ENCODE measurements at regions not wholly inside any gene's neighbourhood (a gene's known extent, or its start where the extent isn't known, plus 50 kb on each side); places are given as distances from the start of the nearest gene placed in this dataset.

GRCh38 chr7:121480566-121481335 lies 84.6 kb upstream of the FAM3C start:
- FAIRE-seq = no peak
- Histone ChIP-seq H3K27ac (no peak overlapping the region), H3K4me2 (no peak overlapping the region), H3K4me1 (no peaks in the 10 kb centered on the region), H3K9me3 (no peaks in the 10 kb centered on the region), H3K4me3 (no peak overlapping the region)
- DNase-seq (ENCODE audit: low read depth in 1 of 2, low spot score in 1 of 2) = no peak
- 52% methylated on average over 6 of the region's 6 CpGs for WGBS (ENCODE audit: missing lambda C conversion rate)
- no peak for ATAC-seq
- ChIA-PET POLR2A (no interaction called here), CTCF (interaction anchor here (0.7 kb wide), 1 partner anchor 24 kb away, joined by 3 read pairs; no protein-coding TSS in a partner anchor)
- TF ChIP-seq SREBF2 (IDR thresholded peaks at IDR 0.05) (no peak), BCL3 (IDR thresholded peaks at IDR 0.05) (no peak), MAFK (IDR thresholded peaks at IDR 0.05; ENCODE audit: partially characterized antibody) (no peak), ESRRA (IDR thresholded peaks at IDR 0.05; ENCODE audit: borderline replicate concordance, low read length) (no peak), RFX5 (IDR thresholded peaks at IDR 0.05) (no peak), TP53 (CRISPR knock-in tag; IDR thresholded peaks at IDR 0.05) (no peak), CBX2 (IDR thresholded peaks at IDR 0.05; ENCODE audit: borderline replicate concordance, low read depth) (no peak), FOSL2 (IDR thresholded peaks at IDR 0.05) (no peak), FOSL2 (CRISPR knock-in tag; IDR thresholded peaks at IDR 0.05) (no peak)
- TF ChIP-seq, protein P1, sequence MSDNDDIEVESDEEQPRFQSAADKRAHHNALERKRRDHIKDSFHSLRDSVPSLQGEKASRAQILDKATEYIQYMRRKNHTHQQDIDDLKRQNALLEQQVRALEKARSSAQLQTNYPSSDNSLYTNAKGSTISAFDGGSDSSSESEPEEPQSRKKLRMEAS (IDR thresholded peaks at IDR 0.05) = no peak
- TF ChIP-seq, protein P2, sequence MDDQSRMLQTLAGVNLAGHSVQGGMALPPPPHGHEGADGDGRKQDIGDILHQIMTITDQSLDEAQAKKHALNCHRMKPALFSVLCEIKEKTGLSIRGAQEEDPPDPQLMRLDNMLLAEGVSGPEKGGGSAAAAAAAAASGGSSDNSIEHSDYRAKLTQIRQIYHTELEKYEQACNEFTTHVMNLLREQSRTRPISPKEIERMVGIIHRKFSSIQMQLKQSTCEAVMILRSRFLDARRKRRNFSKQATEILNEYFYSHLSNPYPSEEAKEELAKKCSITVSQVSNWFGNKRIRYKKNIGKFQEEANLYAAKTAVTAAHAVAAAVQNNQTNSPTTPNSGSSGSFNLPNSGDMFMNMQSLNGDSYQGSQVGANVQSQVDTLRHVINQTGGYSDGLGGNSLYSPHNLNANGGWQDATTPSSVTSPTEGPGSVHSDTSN (IDR thresholded peaks at IDR 0.05) = no peak
- TF ChIP-seq, protein P3, sequence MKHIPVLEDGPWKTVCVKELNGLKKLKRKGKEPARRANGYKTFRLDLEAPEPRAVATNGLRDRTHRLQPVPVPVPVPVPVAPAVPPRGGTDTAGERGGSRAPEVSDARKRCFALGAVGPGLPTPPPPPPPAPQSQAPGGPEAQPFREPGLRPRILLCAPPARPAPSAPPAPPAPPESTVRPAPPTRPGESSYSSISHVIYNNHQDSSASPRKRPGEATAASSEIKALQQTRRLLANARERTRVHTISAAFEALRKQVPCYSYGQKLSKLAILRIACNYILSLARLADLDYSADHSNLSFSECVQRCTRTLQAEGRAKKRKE (CRISPR knock-in tag; IDR thresholded peaks at IDR 0.05; ENCODE audit: low read depth) = no peak
- TF ChIP-seq, protein P4, sequence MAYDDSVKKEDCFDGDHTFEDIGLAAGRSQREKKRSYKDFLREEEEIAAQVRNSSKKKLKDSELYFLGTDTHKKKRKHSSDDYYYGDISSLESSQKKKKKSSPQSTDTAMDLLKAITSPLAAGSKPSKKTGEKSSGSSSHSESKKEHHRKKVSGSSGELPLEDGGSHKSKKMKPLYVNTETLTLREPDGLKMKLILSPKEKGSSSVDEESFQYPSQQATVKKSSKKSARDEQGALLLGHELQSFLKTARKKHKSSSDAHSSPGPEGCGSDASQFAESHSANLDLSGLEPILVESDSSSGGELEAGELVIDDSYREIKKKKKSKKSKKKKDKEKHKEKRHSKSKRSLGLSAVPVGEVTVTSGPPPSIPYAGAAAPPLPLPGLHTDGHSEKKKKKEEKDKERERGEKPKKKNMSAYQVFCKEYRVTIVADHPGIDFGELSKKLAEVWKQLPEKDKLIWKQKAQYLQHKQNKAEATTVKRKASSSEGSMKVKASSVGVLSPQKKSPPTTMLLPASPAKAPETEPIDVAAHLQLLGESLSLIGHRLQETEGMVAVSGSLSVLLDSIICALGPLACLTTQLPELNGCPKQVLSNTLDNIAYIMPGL (CRISPR knock-in tag; IDR thresholded peaks at IDR 0.05; ENCODE audit: borderline replicate concordance) = no peak

DNA sequence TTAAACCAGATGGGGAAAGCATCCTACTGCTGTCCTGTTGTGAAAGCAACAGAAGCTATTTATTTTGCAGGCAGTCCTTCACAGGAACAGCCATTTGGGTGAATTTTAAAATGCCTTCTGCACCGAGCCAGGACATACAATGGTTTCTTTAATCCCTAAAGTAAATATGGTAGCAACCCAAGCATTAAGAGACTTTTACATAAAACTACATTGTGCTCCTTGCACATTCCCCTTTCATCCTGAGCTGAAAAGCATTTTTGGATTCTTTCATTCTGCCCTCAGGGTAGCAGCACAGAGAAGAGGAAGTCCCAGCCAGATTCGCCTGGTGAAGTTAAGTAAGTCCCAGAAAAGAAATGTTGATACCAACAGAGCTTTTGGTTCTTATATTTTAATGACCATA lies 84.0 kb upstream of the FAM3C start:
- FAIRE-seq (no peak), ATAC-seq (no peak), DNase-seq (ENCODE audit: low read depth in 1 of 2, low spot score in 1 of 2) (no peak)
- CTCF ChIA-PET = interaction anchor here (0.7 kb wide), 1 partner anchor 30 kb away, joined by 3 read pairs; no protein-coding TSS in a partner anchor
- H3K4me3 ChIP-seq = no peak overlapping the region
- TF ChIP-seq SMC3 (IDR thresholded peaks at IDR 0.05) = no peak
- no peak for TF ChIP-seq KDM1A (IDR thresholded peaks at IDR 0.05; ENCODE audit: low read depth)
- no peak for TF ChIP-seq EHF (CRISPR knock-in tag; IDR thresholded peaks at IDR 0.05)
- no peak for TF ChIP-seq RCOR1 (IDR thresholded peaks at IDR 0.05; ENCODE audit: low read depth, low read length)
- TF ChIP-seq USF2 (IDR thresholded peaks at IDR 0.05) = no peak
- TF ChIP-seq SREBF2 (IDR thresholded peaks at IDR 0.05) = no peak
- TF ChIP-seq MAZ (IDR thresholded peaks at IDR 0.05; ENCODE audit: borderline replicate concordance, low read depth, low read length) = no peak
- H3K4me1 ChIP-seq = no peaks in the 10 kb centered on the region
- H3K9me3 ChIP-seq = no peaks in the 10 kb centered on the region
- POLR2A ChIA-PET = no interaction called here
- 9% methylated on average over 2 of the region's 2 CpGs for WGBS (ENCODE audit: missing lambda C conversion rate)
- H3K4me2 ChIP-seq = no peak overlapping the region
- no peak overlapping the region for H3K27ac ChIP-seq
